Keratinocyte (primary cell): ENCODE measurements at regions not wholly inside any gene's neighbourhood (a gene's known extent, or its start where the extent isn't known, plus 50 kb on each side); places are given as distances from the start of the nearest gene placed in this dataset.

ENCODE experiments used
- DNase-seq: peaks from one replicate; pipeline ENCODE4 v3.0.0-alpha.2; 2011; ENCODE audit warnings: low read depth, missing footprints, low spot score
- FAIRE-seq: peaks from 2 replicates; lab custom pipeline; 2011; peaks lifted over from hg19 to GRCh38; lab: Jason Lieb, UNC
- H2AFZ ChIP-seq: 2 replicates; pipeline ENCODE4 v1.6.0; 2012; ENCODE audit warnings: low read length, control low read depth, inconsistent platforms; ENCODE audit not compliant: control insufficient read depth
- H3K27ac ChIP-seq: 2 replicates; pipeline ENCODE4 v1.5.1; 2011; ENCODE audit warnings: low read length; ENCODE audit not compliant: control insufficient read depth, insufficient read depth
- H3K27me3 ChIP-seq: 3 replicates; pipeline ENCODE4 v1.6.0; 2011; ENCODE audit warnings: low read length; ENCODE audit not compliant: control insufficient read depth, insufficient read depth; ENCODE audit errors: extremely low read depth
- H3K36me3 ChIP-seq, 2 experiments: 2 replicates in 1 of 2; 3 replicates in 1 of 2; pipeline ENCODE4 v1.5.1; 2011; ENCODE audit warnings: low read length in 2 of 2, mild to moderate bottlenecking in 1 of 2; ENCODE audit not compliant: control insufficient read depth in 2 of 2, insufficient read depth in 2 of 2; ENCODE audit errors: extremely low read depth in 1 of 2
- H3K4me1 ChIP-seq: 3 replicates; pipeline ENCODE4 v1.5.1; 2011; ENCODE audit warnings: low read length; ENCODE audit not compliant: control insufficient read depth, insufficient read depth; ENCODE audit errors: extremely low read depth
- H3K4me2 ChIP-seq: 3 replicates; pipeline ENCODE4 v1.6.0; 2011; ENCODE audit warnings: low read depth, low read length; ENCODE audit not compliant: control insufficient read depth, insufficient read depth; ENCODE audit errors: extremely low read depth
- H3K4me3 ChIP-seq, 3 experiments: fragments of 200-600 bp in 1 of 3; sonication (generic) in 1 of 3; 2 replicates in 2 of 3; 3 replicates in 1 of 3; pipeline ENCODE4 v1.5.1; 2011 to 2016; ENCODE audit warnings: low read length in 3 of 3, mild to moderate bottlenecking in 3 of 3, control low read depth in 2 of 3, inconsistent platforms in 1 of 3, low read depth in 1 of 3, mixed read lengths in 1 of 3, mixed run types in 1 of 3, moderate library complexity in 1 of 3; ENCODE audit not compliant: control insufficient read depth in 2 of 3, insufficient read depth in 2 of 3; ENCODE audit errors: extremely low read depth in 1 of 3
- H3K79me2 ChIP-seq: 2 replicates; pipeline ENCODE4 v1.6.0; 2012; ENCODE audit warnings: low read length; ENCODE audit not compliant: control insufficient read depth, insufficient read depth
- H3K9ac ChIP-seq: 3 replicates; pipeline ENCODE4 v1.6.0; 2011; ENCODE audit warnings: low read length; ENCODE audit not compliant: control insufficient read depth, insufficient read depth; ENCODE audit errors: extremely low read depth
- H3K9me1 ChIP-seq: 3 replicates; pipeline ENCODE4 v1.6.0; 2011; ENCODE audit warnings: low read length; ENCODE audit not compliant: control insufficient read depth, insufficient read depth; ENCODE audit errors: extremely low read depth
- H3K9me3 ChIP-seq: 2 replicates; pipeline ENCODE4 v1.5.1; 2012; ENCODE audit warnings: low read depth, low read length; ENCODE audit not compliant: control insufficient read depth
- H4K20me1 ChIP-seq: 3 replicates; pipeline ENCODE4 v1.6.0; 2011; ENCODE audit warnings: low read length; ENCODE audit not compliant: control insufficient read depth, insufficient read depth; ENCODE audit errors: extremely low read depth
- EZH2 ChIP-seq: IDR thresholded peaks from one replicate; pipeline ENCODE4 v1.6.1; 2012; ENCODE audit warnings: inconsistent platforms, mild to moderate bottlenecking, low read length, moderate library complexity
- dilution Hi-C: fragments of 300-500 bp; cut with MboI; formaldehyde crosslinking; loops from one replicate; pipeline ENCODE4 v1.7.0; 2020; ENCODE audit warnings: low sequenced_read_pairs; ENCODE audit not compliant: extremely low pct_ligation_motif_present
- TF ChIP-seq, protein P1 (sequence below), 3 experiments: IDR thresholded peaks in 1 of 3; conservative IDR thresholded peaks in 1 of 3; optimal IDR thresholded peaks in 1 of 3; 2 replicates in 2 of 3; 3 replicates in 1 of 3; pipeline versions ENCODE3 to v1.5.1; 2011; ENCODE audit warnings: low read length in 3 of 3, mild to moderate bottlenecking in 3 of 3, moderate library complexity in 2 of 3, control low read depth in 1 of 3, inconsistent platforms in 1 of 3; ENCODE audit not compliant: insufficient read depth in 2 of 3; ENCODE audit errors: extremely low read depth in 1 of 3

DNA sequence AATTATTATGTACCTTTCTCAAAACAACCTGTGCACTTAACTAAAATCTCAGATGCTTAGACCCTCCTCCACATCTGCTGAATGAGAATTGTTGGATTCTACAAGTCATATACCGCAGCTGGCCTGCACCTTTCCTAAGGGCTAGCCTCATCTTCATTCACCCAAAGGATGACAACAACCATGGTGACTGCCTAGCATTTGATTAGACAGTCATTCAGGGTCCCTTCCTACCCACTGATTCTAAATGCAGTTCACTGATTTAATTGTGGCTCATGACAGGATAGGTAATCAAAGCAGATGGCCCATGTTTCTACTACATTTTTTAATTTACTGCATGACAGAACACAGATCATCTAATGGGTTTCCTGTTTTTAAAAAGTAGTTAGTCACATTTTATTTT lies 551.9 kb upstream of the SLC10A2 start:
- no peaks in the 10 kb centered on the region for H3K9me3 ChIP-seq
- H3K27me3 ChIP-seq: no peaks in the 10 kb centered on the region
- no peak overlapping the region for H3K9ac ChIP-seq
- H3K79me2 ChIP-seq: no peaks in the 10 kb centered on the region
- dilution Hi-C loops: no loop called here
- TF ChIP-seq EZH2: no peak
- TF ChIP-seq, protein P1, sequence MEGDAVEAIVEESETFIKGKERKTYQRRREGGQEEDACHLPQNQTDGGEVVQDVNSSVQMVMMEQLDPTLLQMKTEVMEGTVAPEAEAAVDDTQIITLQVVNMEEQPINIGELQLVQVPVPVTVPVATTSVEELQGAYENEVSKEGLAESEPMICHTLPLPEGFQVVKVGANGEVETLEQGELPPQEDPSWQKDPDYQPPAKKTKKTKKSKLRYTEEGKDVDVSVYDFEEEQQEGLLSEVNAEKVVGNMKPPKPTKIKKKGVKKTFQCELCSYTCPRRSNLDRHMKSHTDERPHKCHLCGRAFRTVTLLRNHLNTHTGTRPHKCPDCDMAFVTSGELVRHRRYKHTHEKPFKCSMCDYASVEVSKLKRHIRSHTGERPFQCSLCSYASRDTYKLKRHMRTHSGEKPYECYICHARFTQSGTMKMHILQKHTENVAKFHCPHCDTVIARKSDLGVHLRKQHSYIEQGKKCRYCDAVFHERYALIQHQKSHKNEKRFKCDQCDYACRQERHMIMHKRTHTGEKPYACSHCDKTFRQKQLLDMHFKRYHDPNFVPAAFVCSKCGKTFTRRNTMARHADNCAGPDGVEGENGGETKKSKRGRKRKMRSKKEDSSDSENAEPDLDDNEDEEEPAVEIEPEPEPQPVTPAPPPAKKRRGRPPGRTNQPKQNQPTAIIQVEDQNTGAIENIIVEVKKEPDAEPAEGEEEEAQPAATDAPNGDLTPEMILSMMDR (optimal IDR thresholded peaks at IDR 0.05 in 1 of 3, IDR thresholded peaks at IDR 0.05 in 1 of 3, conservative IDR thresholded peaks at IDR 0.05 in 1 of 3; ENCODE audit: extremely low read depth in 1 of 3, insufficient read depth in 2 of 3, low read length in 3 of 3): no peak
- no peak overlapping the region for H3K27ac ChIP-seq
- no peak overlapping the region for H3K4me3 ChIP-seq
- H4K20me1 ChIP-seq: no peaks in the 10 kb centered on the region
- no peaks in the 10 kb centered on the region for H3K9me1 ChIP-seq
- H3K36me3 ChIP-seq: no peaks in the 10 kb centered on the region
- no peak overlapping the region for H3K4me2 ChIP-seq
- FAIRE-seq: no peak
- no peaks in the 10 kb centered on the region for H3K4me1 ChIP-seq
- DNase-seq: no peak
- no peak overlapping the region for H2AFZ ChIP-seq

DNA sequence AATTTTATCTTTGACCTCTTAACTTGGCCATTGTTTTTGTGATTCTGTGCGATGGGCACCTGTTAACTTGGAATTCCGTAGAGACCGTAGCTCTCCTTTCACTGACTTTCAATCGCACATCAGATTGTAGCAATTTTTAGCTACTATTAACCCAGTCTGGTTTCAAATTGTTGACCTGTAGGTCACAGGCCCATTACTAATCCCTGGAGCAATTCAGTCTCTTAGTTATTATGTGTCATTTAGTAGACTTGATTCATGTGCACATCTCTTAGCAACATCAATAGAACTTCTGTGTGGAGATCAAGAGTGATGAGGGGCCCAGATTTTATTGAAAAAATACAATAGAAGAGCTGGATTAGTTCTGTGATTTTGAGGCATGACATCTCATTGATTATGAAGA lies 549.6 kb upstream of the SLC10A2 start:
- TF ChIP-seq EZH2: no peak
- TF ChIP-seq, protein P1 (optimal IDR thresholded peaks at IDR 0.05 in 1 of 3, IDR thresholded peaks at IDR 0.05 in 1 of 3, conservative IDR thresholded peaks at IDR 0.05 in 1 of 3; ENCODE audit: extremely low read depth in 1 of 3, insufficient read depth in 2 of 3, low read length in 3 of 3): no peak
- H2AFZ ChIP-seq: no peak overlapping the region
- no peaks in the 10 kb centered on the region for H3K27me3 ChIP-seq
- no peak overlapping the region for H3K9ac ChIP-seq
- no peaks in the 10 kb centered on the region for H3K79me2 ChIP-seq
- no peaks in the 10 kb centered on the region for H3K9me3 ChIP-seq
- no peaks in the 10 kb centered on the region for H4K20me1 ChIP-seq
- H3K4me3 ChIP-seq: no peak overlapping the region
- H3K36me3 ChIP-seq: no peaks in the 10 kb centered on the region
- no peaks in the 10 kb centered on the region for H3K4me1 ChIP-seq
- no peak overlapping the region for H3K27ac ChIP-seq
- dilution Hi-C loops: no loop called here
- no peaks in the 10 kb centered on the region for H3K9me1 ChIP-seq
- DNase-seq (no peak), FAIRE-seq (no peak)
- H3K4me2 ChIP-seq: no peak overlapping the region
